HG02642 (cell line): ENCODE measurements at regions not wholly inside any gene's neighbourhood (a gene's known extent, or its start where the extent isn't known, plus 50 kb on each side); places are given as distances from the start of the nearest gene placed in this dataset.

Experiments used
- ATAC-seq: cut with Tn5 transposase; IDR thresholded peaks from one replicate; pipeline ENCODE4 v1.9.1; 2021; ENCODE audit warnings: mild to moderate bottlenecking; ENCODE audit not compliant: unreplicated experiment, poor library complexity

DNA sequence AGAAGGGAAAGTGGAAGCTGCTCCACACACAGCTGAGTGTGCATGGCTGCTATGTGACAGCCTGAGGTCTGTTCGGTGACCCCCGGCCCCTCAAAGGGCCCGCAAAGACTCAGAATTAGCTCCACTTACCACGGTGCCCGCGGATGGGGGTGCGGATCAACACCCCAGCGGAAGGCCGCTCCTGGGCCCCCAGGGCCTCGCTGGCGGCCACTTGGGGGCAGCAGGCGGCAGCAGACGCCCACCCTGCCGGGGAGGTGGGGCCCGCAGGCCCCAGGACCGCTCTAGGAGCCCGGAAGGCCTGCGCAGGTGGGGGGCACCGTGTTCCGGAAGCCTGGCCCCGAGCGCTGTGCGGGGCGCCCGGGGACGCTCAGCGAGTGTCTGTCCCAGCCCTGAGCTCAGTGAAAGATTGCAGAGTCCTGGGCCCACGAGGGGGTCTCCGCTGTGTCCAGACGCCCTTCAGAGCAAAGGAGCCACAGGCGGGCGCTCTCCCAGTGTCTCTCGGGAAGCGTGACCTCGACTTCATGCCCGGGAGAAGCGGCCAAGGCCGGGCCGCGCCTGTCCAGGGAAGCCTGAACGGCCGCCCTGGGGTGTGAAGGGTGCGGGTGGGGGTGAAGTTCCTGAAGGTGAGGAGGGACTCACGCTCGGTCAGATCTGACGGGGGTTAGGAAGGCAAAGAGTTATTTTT lies 118.7 kb downstream of the VAPA start:
- ATAC-seq = no peak

DNA sequence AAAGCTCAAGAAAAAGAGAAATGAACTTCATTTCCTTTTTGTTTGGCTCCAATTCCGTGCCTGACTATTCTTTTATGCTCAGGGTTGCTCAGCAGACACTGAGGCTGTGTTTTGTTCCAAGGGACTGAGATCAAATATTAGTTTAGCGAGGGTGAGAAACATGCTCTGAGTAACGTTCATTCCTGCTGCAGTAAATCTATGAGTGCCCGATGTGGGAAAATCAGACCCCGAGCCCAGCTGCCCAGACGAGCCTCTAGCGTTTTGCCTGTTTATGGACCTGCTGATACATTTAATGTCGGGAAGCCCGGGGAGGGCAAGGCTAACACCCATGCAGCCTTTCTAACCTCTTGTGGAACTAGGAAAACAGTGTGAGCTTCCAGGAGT lies 119.2 kb downstream of the VAPA start:
- no peak for ATAC-seq

DNA sequence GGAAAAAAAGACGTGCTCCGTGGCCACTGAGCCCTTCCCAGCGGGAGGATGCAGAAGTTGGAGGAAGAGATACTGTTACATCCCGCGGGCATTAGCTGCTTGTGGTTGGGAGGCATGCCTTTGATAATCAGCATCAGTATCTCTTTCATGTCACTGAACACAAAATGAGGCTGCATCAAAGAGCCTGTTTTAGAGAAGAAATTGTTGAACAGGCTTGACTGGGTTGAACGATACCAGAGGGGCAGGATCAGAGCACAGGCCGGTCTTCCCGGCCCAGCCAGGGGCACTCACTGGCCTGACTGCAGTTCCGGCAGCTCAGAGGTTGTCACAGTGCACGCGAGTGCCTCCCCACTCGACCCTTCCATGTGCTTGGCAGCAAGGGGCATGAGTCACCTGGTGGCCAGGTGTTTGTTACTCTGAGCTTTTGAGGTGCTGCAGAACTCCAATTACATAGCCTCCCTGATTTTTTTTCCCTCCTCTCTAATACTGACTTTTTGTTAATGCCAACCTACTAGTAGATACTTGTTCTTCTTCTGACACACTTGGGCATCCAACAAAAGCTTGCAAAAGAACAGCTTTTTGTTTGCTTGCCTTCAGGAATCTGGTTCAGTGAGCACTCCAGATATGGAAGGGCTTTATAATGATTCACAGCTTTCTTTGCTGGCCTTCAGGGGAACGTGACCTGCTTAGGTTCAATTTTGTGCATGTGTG lies 121.6 kb downstream of the VAPA start:
- no peak for ATAC-seq

DNA sequence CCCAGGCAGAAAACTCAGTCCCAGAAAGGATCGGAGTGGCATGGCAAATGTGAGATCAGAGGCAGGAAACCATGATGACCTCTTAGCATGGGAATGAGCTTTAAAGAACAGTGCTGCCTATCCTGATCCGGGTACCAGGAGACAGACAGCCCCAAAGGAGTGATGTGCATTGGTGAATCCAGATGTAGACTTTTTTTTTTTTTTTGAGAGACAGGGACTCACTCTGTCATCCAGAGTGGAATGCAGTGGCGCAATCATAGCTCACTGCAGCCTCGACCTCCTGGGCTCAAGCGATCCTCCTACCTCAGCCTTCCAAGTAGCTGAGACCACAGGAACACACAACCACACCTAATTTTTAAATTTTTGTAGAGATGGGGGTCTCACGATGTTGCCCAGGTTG lies 122.7 kb downstream of the VAPA start:
- ATAC-seq = no peak

DNA sequence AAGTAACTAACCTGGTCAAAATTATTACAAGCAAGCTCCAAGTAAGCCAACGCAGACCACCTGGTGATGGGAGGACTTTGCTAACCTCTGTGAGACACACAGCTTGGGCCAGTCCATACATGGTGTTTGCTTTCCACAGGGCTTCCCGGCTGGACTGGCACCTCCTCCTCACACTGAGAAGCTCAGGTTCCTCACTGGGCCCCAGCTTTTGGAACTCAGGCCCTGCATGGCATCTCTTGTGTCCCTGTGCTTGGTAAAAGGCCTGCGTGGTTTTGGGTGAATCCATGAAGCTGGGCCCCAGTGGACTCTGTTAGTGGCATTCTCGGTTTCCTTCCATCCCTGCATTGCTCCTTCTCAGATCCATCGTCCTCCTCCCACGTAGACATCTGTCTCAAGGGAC lies 123.4 kb downstream of the VAPA start:
- ATAC-seq = no peak

DNA sequence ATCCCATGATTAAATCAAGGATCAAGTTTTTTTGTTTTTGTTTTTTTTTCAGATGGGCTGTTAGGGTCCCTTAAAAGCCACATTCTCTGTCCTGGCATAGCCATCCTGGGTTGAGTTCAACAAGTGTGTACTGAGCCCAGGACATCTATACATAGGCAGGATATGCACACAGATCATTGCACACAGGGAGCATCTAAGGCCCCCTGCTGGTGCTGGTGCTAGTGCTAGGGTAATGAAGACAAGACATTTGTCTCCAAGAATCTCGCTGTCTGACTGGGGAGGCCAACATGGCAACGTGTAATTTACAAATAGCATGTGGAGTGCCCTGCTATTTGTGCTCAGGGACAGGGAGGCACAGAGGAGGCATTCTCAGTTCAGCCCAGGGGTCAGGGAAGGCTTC lies 124.5 kb downstream of the VAPA start:
- no peak for ATAC-seq

DNA sequence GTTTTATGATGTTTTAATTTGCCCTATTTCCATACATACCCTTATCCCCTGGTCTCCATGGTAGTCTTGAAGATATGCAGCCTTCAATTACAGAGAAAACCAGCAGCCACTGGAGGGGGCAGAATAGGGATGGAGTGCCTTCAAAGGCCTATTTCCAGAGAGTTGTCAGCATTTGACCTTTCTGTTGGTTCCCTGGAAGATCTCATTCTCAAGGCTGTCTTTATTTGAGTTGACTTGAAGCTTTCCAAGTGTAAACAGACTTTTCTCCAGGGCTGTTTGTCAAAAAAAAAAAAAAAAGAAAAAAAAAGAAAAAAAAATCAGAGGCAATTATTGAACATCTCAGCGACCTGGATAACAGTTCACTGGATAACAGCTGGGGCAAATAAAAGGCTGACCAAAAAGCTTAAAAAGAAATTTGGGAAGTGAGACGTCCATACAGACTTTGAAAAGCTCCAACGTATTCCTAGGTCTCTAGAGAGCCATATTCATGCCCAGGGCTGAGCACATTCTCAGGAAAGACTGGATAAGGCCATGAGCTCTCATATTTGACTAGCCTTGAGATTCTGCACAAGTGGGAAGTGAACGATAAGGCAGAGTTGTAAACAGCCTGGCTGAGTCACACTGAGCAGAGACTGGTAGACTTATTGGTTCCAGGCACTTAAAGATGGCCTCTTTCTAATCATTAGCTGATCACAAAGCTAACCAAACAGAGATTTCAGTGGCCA lies 126.6 kb downstream of the VAPA start:
- ATAC-seq = no peak

DNA sequence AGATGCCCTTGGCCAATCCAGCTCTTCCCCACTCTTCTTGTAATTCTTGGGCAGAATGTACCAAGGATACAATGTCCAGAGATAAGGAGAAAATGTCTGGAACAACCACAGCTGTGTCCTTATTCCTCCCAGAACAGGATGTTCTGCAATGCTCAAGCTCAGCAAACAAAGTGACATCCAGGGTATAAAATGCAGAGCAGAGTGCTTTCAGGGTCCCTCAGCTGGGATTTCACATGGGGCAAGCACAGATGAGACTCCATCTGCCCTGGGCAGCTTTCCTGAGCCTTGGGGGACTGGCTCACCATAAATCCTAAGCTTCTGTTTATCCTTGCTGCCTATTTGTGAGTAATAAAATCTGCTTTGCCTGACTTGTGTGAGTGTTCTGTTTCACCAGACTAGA lies 127.4 kb downstream of the VAPA start:
- no peak for ATAC-seq

DNA sequence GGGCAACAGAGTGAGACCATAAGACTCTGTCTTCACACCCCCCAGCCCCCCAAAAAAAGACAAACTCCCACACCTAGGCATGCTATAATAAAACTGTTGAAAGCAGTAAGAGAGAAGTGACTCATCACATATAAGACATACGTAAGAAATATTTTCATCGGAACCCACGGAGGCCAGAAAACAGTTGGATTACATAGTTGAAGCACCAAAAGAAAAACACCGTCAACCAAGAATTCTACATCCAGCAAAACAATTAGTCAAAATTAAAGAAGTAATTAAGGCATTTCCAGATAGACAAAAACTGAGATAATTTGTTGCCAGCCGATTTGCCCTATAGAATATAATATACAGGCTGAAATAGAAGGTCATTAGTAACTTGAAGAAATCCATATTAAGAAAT lies 128.7 kb downstream of the VAPA start:
- no peak for ATAC-seq

DNA sequence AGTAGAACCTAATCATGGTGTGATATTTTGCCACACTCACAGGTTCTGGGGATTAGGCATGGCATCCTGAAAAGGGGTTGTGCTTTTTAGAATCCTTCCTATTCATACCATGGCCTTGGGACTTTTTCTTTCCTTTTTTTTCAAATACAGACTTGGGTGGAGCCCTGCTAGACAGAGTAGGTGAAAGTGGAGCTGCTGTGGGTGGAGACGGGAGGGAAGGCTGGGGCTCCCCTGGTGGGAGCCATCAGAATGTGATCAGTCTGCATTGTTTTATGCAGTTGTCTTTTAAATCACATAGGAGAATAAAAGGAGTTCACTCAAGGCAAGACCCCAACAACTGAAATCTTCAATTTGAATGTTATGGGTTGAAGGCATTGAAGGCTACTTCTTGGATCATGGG lies 130.2 kb downstream of the VAPA start:
- ATAC-seq = no peak

DNA sequence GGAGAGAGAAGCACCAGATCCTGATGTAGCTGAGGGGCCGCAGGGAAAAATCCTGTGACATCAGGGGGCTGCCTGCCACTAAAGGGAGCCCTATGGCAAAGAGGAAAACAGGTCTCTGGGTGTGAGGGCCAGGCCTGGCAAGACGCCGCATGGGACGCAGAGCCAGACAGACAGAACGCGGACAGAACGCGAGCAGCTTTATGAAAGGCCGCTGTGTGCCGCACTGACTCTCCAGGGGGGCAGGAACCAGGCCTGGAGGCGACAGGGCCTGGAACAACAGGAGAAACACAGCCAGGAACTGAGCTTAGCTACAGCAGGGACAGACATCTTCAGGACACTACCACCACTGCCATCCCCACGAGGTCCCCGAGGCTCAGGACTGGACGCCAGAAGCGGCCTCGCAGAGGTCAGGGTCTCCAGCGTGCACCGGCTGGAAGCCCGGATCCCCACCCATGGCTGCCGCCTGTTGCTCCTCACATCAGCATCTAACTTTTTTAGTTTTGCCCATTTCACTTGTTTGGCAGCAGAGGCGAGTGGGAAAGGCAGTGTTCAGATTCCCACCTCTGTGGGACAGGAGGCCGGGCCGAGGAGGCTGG lies 131.6 kb downstream of the VAPA start:
- no peak for ATAC-seq

DNA sequence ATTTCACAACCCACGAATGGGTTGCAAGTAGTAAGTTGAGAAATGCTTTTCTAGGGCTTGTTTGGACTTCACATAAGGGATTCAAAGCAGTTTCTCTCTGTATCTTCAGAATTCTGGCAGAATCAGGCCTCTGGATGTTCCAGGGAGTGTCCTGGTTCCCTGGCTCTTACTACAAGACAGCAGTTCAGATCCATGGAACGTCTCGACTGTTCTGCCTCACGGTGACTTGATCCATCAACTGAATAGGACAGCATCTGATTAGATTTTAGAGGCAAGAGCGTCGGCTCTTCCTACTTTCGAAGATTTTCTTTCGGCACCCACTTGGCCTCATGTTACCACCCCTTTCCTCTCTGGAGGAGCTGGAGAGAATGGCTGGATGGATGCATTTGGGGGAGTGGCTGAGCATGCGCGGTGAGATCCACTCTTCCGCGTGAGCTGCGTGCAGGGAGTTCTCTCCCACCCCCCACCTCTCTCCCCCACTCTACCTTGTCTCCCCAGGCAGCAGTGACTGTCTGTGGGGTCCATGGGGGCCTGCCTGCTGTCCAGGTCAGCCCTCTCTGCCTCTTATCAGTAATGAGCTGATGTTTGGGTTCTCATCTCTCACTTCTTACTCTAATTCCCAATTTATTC lies 132.5 kb downstream of the VAPA start:
- no peak for ATAC-seq

DNA sequence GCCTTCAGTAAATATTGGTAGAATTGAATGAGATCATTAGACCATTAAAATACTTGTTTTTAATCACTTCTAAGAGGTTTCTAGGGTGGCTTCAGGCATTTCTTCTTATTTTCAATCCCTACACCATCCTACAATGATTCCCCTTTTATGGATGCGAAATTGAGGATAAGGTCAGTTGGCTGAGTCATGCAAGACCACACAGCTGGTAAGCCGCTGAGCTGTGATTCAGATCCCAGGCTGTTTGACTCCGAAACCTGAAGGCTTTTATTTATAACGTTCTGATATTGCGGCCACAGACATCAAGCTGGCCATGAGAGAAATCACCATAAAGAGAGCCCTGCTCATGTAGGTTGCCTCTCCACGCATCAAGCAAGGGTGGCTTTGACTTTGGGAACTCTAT lies 133.4 kb downstream of the VAPA start:
- ATAC-seq = no peak

DNA sequence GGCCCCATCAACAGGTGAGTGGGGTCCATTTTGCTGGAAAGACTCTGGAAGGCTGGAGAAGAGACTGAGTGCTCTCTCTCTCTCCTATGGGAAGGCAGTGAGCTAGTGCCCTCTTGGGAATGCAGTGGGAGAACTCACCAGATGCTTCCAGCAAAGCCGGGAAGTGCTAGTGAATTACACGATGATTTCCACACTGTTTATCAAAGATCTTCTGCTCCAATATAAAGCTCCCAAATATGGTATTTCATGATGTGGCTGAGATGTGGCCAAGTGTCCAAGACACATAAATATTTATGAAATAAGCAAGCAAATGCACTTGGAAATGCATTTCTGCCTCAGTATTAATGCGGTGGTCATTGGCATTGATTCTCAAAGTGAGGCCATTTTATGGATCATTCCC lies 135.9 kb downstream of the VAPA start:
- no peak for ATAC-seq

DNA sequence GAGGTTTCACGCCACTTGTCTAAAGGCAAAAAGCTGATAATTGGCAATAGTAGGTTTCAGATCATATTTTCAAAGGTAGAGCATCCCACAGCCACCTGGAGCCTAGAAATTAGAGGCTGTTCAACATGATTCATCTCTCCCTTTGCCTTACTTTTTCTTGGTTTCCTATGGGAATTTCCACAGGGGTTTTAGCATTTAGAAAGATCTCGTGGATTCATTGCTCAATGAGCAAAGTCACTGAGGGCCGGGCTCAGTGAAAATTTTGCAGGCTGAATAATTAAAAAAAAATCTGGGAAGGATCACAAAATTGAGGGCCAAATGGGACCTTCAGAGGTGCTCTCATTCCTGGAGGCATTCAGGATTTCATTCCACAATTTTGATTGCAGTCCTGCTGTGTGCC lies 137.1 kb downstream of the VAPA start:
- ATAC-seq = no peak

DNA sequence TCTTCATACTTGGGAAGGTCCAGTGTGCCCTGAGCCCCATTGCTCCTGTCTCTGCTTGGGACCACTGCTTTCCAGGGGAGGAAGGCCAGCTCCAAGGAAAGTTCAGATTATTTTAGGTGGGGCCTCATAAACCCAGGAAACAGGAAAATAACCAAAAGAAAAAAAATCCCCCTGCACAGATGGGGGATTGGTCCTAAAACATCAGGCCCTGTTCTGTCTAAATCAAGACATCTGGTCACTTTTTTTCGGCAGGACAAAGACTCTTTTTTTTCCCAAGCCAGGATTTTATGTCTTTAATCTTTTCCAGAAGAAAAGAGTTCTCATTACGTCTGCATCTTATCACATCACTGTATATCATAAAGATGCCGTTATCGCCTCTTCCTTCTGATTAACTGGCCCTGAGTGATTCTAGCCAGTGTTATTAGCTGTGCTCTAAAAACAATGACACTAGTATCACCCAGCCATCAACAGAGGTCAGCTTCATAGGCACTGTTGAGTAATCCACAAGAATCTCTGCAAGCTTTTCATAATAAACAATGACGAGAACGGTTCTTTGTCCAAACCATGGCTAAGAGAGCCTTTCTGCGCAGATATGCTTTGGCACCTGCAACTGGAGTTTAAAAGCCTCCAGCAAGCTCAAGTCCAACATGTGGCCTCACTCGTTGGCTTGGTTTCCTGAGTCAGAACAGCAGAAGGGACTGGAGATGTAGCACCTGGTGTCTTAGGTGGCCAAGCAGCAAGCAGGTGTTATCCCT lies 138.2 kb downstream of the VAPA start:
- ATAC-seq = no peak

DNA sequence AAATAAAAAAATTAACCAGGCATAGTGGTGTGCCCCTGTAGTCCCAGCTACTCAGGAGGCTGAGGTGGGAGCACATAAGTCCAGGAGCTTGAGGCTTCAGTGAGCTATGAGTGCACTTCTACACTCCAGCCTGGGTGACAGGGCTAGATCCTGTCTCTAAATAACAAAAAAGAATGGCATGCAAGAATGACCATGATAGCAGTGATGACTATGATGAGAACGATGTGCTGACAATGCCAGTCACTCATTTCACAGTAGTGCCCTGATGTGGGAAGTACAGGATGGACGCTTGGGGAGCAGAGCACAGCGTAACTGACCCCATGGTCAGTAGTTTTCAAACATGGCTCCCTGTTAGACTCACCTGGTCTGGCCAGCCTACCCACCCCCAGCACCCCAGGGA lies 139.1 kb downstream of the VAPA start:
- ATAC-seq = no peak

DNA sequence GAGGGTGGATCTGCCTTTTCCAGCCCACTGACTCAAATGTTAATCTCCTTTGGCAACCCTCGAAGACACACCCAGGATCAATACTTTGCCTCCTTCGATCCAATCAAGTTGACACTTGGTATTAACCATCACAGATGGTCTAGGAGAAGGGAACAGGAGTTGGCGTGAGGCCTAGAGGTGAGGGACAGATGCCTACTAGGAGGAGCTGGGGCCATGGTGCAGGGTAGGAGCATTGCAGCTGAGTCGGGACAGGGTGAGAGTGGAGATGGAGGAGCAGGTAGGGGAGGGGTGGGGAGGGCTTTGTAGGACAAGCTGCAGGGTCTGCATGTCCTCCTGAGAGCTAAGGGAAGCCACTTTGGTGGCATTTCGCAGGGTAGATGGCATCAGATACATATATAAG lies 140.0 kb downstream of the VAPA start:
- ATAC-seq = no peak

DNA sequence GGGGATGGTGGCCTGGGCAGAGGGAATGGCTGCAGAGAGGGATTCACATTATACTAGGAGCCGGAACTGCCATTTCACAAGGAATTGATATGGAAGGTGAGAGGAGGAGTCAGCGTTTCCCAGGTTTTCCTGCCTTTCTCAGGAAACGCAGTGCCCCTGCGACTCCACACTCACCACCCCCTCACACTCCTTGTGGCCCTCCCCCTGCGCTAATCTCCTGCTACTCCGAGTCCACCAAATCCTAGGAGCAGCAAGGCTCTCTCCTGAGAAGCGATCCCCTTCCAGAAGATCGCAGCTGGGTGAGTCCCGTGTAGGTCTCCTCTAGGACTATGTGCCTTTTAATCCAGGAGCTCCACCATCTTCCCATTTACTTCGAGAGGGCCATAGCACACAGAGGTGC lies 140.6 kb downstream of the VAPA start:
- ATAC-seq = no peak

DNA sequence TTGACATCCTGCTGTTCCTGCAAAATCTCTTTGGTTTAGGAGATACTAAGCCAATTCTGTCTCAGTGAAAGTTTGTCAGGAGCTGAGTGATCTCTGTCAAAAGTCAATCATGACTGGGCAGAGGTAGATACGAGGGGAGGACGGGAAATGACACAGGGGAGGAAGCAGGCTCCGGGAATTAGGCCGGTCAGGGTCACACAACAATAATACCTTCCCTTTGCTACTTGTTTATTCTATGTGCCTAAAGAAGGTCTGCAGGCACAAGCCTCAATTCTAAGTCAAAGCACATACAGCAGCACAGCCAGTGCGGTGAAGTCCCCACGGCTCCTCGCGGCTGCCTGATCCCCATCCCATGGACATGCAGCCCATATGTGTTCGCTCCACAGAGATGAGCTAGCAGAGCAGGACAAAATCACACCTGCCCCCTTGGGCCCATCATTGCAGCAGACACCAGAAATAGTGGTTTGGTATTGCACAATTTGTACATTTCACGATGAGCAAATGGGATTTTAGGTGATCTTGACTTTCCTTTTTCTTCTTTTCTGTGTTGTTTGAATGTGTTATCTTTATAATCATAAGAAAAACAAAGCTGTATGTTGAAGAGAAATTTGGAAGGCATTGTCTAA lies 141.4 kb downstream of the VAPA start:
- ATAC-seq = no peak
